ENCODE measurements at regions not wholly inside any gene's neighbourhood (a gene's known extent, or its start where the extent isn't known, plus 50 kb on each side); places are given as distances from the start of the nearest gene placed in this dataset.
"Not testable (repeated sequence)": the region's sequence is repeated elsewhere in the genome, so short reads cannot be mapped to it uniquely, and the experiment has no call there.

DNA sequence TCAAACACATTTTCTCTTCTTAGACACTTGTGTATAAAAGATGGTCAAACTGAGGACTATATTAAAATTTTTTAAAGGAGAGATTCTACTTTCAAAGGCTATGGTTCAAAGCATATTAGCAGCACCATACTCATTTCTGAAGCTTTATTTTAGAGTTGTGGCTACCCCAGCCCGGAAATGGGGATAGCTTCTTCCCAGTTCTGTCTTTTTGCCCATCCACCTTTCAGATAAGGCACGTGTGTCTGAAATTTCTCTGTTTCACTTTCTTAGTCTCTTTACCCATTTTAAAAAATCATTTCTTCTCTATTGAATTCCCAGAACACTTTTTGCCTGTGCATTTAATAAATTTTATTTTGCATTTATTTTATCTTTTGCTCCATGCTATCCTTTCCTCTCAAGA lies 431.5 kb downstream of the RNF144A start:
- intact Hi-C loops (cut with DNase I): no loop called here
- ATAC-seq (no peak), DNase-seq (ENCODE audit: low spot score) (no peak)

DNA sequence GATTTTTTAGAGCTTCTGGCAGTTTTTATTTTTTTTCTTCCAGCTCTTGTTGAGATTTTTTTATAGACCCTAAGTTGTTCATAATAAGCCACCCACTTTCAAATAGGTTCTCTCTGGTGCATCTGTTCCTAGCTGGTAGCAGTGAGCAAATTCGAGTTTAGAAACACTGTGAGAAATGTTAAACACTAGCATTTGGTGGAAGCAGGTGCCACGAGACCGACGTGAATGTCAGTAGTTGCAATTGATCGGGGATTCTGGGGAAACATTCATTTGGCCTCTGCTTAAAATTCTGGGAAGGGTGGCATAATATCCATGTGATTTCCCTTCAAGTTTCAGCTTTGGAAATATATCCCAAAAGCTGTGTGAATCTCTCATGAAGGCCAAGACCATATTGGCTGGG lies 435.0 kb downstream of the RNF144A start:
- intact Hi-C loops (cut with DNase I): no loop called here
- ATAC-seq: no peak
- no peak for DNase-seq (ENCODE audit: low spot score)

DNA sequence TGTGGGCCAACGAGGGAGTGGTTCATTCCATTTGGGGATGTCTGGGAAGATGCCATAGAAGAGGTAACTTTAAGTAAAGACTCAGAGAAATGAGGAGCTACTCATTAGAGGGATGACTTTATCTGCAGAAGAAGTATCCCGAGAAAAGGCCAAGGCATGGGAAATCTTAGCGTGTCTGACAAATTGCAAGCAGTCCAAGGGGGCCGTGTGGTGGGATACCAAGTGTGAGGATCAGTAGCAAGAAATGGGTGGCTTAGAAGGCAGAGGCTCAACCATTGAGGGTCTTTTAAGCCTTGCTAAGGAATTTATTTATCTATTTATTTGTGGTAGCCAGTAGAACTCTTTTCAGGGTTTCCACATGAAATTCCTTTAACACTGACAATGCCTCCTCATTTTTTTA lies 436.4 kb downstream of the RNF144A start:
- DNase-seq (ENCODE audit: low spot score): no peak
- intact Hi-C loops (cut with DNase I): no loop called here
- ATAC-seq: no peak

DNA sequence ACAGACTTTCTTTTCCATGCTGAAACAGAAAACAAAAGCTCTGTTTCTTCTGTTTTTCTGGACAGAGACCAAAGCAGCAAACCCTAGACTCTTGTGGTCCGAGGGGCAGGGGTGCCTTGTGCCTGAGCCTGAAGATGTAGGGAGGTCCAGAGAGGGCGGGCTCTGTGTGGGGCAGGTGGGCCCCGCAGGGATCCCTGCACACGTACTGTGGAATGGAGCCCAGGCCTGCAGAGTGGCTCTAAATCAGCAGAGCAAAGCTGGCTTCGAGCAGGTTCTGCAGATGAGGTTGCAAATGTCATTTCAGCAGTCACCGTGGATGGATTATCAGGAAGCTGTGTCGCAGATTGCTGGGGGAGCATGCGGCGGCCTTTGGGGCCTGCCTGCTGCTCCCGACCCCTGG lies 438.6 kb downstream of the RNF144A start:
- no peak for DNase-seq (ENCODE audit: low spot score)
- ATAC-seq: no peak
- intact Hi-C loops (cut with DNase I): no loop called here

GRCh38 chr2:7356909-7357584 lies 439.8 kb downstream of the RNF144A start:
- ATAC-seq (no peak), DNase-seq (ENCODE audit: low spot score) (no peak)
- intact Hi-C loops (cut with DNase I): no loop called here

DNA sequence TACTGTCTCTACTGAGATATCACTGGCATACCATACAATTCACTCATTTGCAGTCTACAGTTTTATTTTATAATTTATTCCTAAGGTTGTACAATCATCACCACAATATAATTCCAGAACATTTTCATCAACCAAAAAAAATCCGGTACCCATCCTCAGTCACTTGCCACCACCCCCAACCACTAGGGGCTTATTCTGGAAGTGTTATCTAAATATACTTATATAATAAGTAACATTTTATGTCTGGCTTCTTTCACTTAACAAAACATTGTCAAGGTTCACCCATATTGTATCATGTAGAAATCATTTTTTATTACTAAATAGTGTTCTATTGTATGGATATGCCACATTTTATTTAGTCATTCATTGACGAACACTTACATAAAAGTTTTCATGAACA lies 440.8 kb downstream of the RNF144A start:
- ATAC-seq (no peak), DNase-seq (ENCODE audit: low spot score) (no peak)
- intact Hi-C loops (cut with DNase I): no loop called here

DNA sequence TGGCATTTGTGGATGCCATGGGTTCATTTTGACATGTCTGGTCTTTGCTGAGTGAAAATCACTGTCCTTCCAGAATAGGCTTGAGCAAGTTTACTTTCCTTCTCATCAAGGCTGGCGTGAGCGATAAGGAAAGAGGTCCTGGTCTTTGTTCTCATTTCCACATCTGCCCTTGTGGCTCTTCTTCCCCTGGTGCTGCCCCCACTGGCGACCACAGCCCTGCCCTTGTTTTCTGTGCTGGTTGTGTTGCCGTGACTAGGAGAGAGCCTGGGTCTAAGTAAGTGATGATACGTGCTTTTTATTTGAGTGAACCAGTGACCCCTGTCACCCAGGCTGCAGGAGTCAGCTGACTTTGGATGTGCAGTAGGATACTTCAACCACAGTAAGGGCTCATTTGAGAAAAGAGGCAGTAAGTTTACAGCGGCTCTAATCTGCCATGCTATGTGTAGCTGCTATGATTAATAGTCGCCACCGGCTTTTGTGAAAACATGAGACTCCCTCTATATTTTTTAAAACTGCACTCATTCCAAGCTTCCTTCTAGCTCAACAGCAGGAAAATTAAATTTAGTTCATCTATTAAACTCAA lies 441.7 kb downstream of the RNF144A start:
- ATAC-seq: no peak
- DNase-seq (ENCODE audit: low spot score): no peak
- intact Hi-C loops (cut with DNase I): no loop called here

DNA sequence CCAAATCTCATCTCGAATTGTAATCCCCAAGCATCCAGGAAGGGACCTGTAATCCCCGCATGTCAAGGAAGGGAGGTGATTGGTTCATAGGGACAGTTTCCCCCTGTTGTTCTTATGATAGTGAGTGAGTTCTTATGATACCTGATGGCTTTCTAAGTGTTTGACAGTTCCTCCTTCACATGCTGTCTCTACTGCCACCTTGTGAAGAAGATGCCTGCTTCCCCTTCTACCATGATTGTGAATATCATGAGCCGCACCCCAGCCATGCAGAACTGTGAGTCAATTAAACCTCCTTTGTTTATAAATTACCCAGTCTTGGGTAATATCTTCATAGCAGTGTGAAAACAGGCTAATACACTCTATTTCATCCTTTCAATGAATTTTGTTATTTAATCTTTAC lies 446.7 kb downstream of the RNF144A start:
- ATAC-seq: no peak
- intact Hi-C loops (cut with DNase I): loop anchor here (5.0 kb wide), 1 partner anchor 788 kb away; no protein-coding TSS in a partner anchor
- DNase-seq (ENCODE audit: low spot score): no peak

GRCh38 chr2:7368211-7368610 lies 451.0 kb downstream of the RNF144A start:
- ATAC-seq (no peak), DNase-seq (ENCODE audit: low spot score) (no peak)
- intact Hi-C loops (cut with DNase I): no loop called here

- DNase-seq (ENCODE audit: low spot score) (no peak), ATAC-seq (no peak)
- intact Hi-C loops (cut with DNase I): no loop called here
Measured at GRCh38 chr2:7373156-7373555, 455.9 kb downstream of the RNF144A start.

DNA sequence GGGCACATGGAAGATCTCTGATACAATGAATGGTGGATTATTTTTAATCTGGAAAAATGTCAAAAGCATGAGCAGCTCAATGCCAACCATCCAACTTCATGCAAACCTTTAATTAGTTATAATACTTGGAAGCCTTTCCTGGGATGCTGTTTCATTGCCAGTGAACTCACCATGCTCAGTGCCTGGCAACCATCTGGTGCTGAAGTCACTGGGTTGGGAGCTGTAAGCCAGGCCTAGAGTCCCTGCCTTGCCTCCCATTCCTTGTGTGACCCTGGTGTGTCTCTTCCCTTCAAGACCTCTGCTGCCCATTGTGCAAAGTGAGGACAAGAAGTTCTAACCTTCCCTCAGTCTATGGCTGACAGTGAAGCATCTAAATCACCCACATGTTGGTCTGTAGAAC lies 458.7 kb downstream of the RNF144A start:
- ATAC-seq (no peak), DNase-seq (ENCODE audit: low spot score) (no peak)
- intact Hi-C loops (cut with DNase I): no loop called here

- no peak for DNase-seq (ENCODE audit: low spot score)
- intact Hi-C loops (cut with DNase I): no loop called here
- ATAC-seq: no peak
Measured at GRCh38 chr2:7377916-7378569, 460.8 kb downstream of the RNF144A start.

GRCh38 chr2:7378591-7378990 lies 461.4 kb downstream of the RNF144A start:
- DNase-seq (ENCODE audit: low spot score) (no peak), ATAC-seq (no peak)
- intact Hi-C loops (cut with DNase I): no loop called here

- no peak for ATAC-seq
- intact Hi-C loops (cut with DNase I): no loop called here
- DNase-seq (ENCODE audit: low spot score): no peak
Measured at GRCh38 chr2:7379799-7380198, 462.6 kb downstream of the RNF144A start.

DNA sequence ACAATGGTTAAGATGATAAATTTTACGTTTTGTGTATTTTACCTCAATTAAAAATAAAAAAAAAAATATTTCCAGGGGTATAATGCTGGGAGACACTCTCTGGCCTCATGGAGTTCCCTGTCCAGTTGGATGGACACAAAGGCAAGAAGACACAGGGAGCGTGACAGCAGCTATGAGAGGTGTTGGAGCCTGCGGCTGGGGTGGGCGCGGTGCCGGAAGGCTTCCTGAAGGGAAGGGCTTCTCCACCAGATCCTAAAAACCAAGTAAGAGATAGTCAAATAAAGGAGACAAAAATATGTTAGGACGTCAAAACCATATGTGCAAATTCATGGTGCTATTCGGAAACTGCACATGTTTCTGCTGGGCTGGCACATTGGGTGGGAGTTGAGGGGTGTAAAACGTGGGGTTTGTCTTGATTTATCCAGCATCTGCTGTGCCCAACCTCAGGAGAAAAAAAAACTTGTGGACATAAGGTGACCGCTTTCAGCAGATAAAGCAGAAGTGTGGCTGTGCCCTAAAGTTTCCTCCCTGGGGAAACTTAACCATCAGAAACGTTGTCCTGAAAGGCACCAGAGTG lies 467.6 kb downstream of the RNF144A start:
- no peak for ATAC-seq
- DNase-seq (ENCODE audit: low spot score): no peak
- intact Hi-C loops (cut with DNase I): no loop called here

GRCh38 chr2:7390311-7390710 lies 473.1 kb downstream of the RNF144A start:
- DNase-seq (ENCODE audit: low spot score); ATAC-seq; intact Hi-C loops (cut with DNase I): not testable (repeated sequence)

- intact Hi-C loops (cut with DNase I): no loop called here
- DNase-seq (ENCODE audit: low spot score): no peak
- no peak for ATAC-seq
Measured at GRCh38 chr2:7392076-7392787, 475.0 kb downstream of the RNF144A start.

DNA sequence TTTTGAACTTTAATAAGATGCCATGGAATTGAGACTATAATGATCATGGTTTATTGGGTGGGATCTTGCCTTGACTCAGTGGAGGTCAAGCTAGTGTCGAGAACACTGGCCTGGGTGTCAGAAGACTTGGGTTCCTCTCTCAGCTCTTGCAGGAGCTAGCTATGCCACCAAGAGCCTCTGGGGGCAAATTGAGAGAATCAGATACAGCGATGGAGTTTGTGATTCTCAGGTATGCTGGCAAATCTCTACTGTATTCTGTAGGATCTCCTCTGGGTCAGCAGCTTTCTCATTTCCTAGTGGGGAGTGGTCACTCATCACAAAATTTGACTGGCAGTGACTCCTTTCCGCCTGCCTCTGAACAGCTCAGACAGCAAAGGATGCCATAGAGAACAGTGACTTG lies 477.0 kb downstream of the RNF144A start:
- DNase-seq (ENCODE audit: low spot score): no peak
- ATAC-seq: no peak
- intact Hi-C loops (cut with DNase I): no loop called here

- intact Hi-C loops (cut with DNase I): no loop called here
- DNase-seq (ENCODE audit: low spot score): no peak
- ATAC-seq: no peak
Measured at GRCh38 chr2:7400628-7401027, 483.4 kb downstream of the RNF144A start.
